ENCODE measurements at regions not wholly inside any gene's neighbourhood (a gene's known extent, or its start where the extent isn't known, plus 50 kb on each side); places are given as distances from the start of the nearest gene placed in this dataset.

DNA sequence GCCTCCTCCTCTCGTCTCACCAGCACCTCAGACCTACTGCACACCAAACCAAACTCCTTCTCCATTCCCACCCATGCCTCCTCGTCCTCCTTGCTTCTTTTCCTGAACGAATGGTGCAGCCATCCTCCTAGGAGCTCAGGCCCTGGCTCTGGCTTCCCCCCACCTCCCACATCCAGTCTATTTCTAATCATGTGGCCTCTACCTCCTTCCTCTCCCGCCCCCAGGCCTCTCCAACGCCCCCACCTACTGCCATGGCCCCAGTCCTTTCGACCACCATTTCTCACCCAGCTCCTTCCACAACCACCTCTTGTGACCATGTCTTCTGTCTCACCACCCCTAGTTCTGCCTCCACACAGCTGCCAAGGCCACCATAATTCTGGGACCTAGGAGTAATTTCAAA, 127.1 kb downstream of the PJA1 start:
- TF ChIP-seq, protein P1, sequence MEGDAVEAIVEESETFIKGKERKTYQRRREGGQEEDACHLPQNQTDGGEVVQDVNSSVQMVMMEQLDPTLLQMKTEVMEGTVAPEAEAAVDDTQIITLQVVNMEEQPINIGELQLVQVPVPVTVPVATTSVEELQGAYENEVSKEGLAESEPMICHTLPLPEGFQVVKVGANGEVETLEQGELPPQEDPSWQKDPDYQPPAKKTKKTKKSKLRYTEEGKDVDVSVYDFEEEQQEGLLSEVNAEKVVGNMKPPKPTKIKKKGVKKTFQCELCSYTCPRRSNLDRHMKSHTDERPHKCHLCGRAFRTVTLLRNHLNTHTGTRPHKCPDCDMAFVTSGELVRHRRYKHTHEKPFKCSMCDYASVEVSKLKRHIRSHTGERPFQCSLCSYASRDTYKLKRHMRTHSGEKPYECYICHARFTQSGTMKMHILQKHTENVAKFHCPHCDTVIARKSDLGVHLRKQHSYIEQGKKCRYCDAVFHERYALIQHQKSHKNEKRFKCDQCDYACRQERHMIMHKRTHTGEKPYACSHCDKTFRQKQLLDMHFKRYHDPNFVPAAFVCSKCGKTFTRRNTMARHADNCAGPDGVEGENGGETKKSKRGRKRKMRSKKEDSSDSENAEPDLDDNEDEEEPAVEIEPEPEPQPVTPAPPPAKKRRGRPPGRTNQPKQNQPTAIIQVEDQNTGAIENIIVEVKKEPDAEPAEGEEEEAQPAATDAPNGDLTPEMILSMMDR (IDR thresholded peaks at IDR 0.05; ENCODE audit: low read depth, low read length, missing input control), result no peak
- TF ChIP-seq GABPA (IDR thresholded peaks at IDR 0.05 in 1 of 2, conservative IDR thresholded peaks at IDR 0.05 in 1 of 2) (no peak), HNF4G (IDR thresholded peaks at IDR 0.05) (no peak)

All from liver (tissue), 3 donors.